H1 (cell line): ENCODE measurements at regions not wholly inside any gene's neighbourhood (a gene's known extent, or its start where the extent isn't known, plus 50 kb on each side); places are given as distances from the start of the nearest gene placed in this dataset.
A peak's percentile ranks its signal among the peaks of the same experiment; 100 is the strongest.

ENCODE experiments used
- CHD7 ChIP-seq: fragments of 300-600 bp; sonication (generic); IDR thresholded peaks from 2 replicates; pipeline ENCODE4 v1.7.1; 2012; ENCODE audit warnings: low read length, moderate library complexity, mild to moderate bottlenecking, inconsistent platforms; ENCODE audit not compliant: insufficient replicate concordance
- POU5F1 ChIP-seq: IDR thresholded peaks from 2 replicates; pipeline ENCODE4 v1.6.1; 2011; ENCODE audit warnings: low read depth, mild to moderate bottlenecking, low read length, moderate library complexity

DNA sequence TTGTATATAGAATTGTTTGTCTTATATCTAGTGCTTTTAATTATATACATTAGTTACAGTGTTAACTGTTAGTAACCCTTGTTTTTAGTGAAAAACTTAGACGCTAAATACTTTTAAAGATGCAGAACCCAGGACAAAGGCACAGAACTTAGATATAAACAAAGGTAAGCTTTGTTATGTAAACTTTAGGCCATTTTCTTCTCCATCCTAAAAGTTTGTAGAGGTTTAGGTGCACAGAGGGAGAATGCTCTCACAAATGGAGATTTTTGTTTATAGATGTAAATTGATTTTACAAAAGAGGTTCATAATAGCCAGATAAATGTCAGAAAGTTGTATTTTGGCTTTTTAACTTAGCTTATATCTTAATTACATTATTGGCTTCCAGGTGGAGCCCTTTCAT lies 490.5 kb upstream of the LRRC7 start (continued):
- TF ChIP-seq CHD7, result peak; percentile 97
- peak; percentile 45; the same call in 1 of the 2 replicates for TF ChIP-seq POU5F1
